GM21825 (cell line): ENCODE measurements at regions not wholly inside any gene's neighbourhood (a gene's known extent, or its start where the extent isn't known, plus 50 kb on each side); places are given as distances from the start of the nearest gene placed in this dataset.
"Not testable (repeated sequence)": the region's sequence is repeated elsewhere in the genome, so short reads cannot be mapped to it uniquely, and the experiment has no call there.

Experiments
- ATAC-seq: cut with Tn5 transposase; IDR thresholded peaks from one replicate; pipeline ENCODE4 v1.9.1; 2021; ENCODE audit warnings: mild to moderate bottlenecking, moderate library complexity; ENCODE audit not compliant: unreplicated experiment

GRCh38 chr3:169029674-169030285, 633.7 kb downstream of the MECOM start:
- ATAC-seq: no peak

GRCh38 chr3:169028716-169029115, 634.8 kb downstream of the MECOM start:
- ATAC-seq: no peak

GRCh38 chr3:169026543-169027182, 636.8 kb downstream of the MECOM start:
- no peak for ATAC-seq

- no peak for ATAC-seq
Observed at GRCh38 chr3:169022457-169022856, 641.1 kb downstream of the MECOM start.

- ATAC-seq: no peak
Observed at GRCh38 chr3:169020371-169020770, 643.1 kb downstream of the MECOM start.

- no peak for ATAC-seq
Observed at GRCh38 chr3:169009453-169009852, 654.1 kb downstream of the MECOM start.

- ATAC-seq: no peak
Observed at GRCh38 chr3:169008776-169009358, 654.6 kb downstream of the MECOM start.

- no peak for ATAC-seq
Observed at GRCh38 chr3:169007145-169007544, 656.4 kb downstream of the MECOM start.

GRCh38 chr3:169006398-169006797, 657.1 kb downstream of the MECOM start:
- not testable (repeated sequence) for ATAC-seq

GRCh38 chr3:169002689-169003088, 660.8 kb downstream of the MECOM start:
- no peak for ATAC-seq

- ATAC-seq: no peak
Observed at GRCh38 chr3:168998792-168999191, 664.7 kb downstream of the MECOM start.

- ATAC-seq: no peak
Observed at GRCh38 chr3:168997488-168997887, 666.0 kb downstream of the MECOM start.

- ATAC-seq: no peak
Observed at GRCh38 chr3:168996622-168997021, 666.9 kb downstream of the MECOM start.

GRCh38 chr3:168995129-168995528, 668.4 kb downstream of the MECOM start:
- no peak for ATAC-seq

GRCh38 chr3:168991803-168992202, 671.7 kb downstream of the MECOM start:
- no peak for ATAC-seq

GRCh38 chr3:168990621-168991020, 672.9 kb downstream of the MECOM start:
- no peak for ATAC-seq

GRCh38 chr3:168990134-168990533, 673.4 kb downstream of the MECOM start:
- ATAC-seq: no peak

- no peak for ATAC-seq
Observed at GRCh38 chr3:168989396-168989795, 674.1 kb downstream of the MECOM start.

GRCh38 chr3:168988853-168989252, 674.7 kb downstream of the MECOM start:
- no peak for ATAC-seq

GRCh38 chr3:168984872-168985271, 678.6 kb downstream of the MECOM start:
- ATAC-seq: no peak

GRCh38 chr3:168983046-168983445, 680.5 kb downstream of the MECOM start:
- no peak for ATAC-seq

GRCh38 chr3:168981396-168981795, 682.1 kb downstream of the MECOM start:
- ATAC-seq: no peak
